ENCODE measurements at regions not wholly inside any gene's neighbourhood (a gene's known extent, or its start where the extent isn't known, plus 50 kb on each side); places are given as distances from the start of the nearest gene placed in this dataset.
A peak's percentile ranks its signal among the peaks of the same experiment; 100 is the strongest.

GRCh38 chr20:48238781-48239180 lies 453.5 kb upstream of the SULF2 start:
- DNase-seq (ENCODE audit: insufficient read length, low spot score) (no peak), FAIRE-seq (no peak)
- TF ChIP-seq CTCF (IDR thresholded peaks at IDR 0.05; ENCODE audit: insufficient read depth, missing control alignments): no peak

GRCh38 chr20:48238326-48238725 lies 453.0 kb upstream of the SULF2 start:
- FAIRE-seq (no peak), DNase-seq (ENCODE audit: insufficient read length, low spot score) (no peak)
- no peak for TF ChIP-seq CTCF (IDR thresholded peaks at IDR 0.05; ENCODE audit: insufficient read depth, missing control alignments)

- FAIRE-seq (no peak), DNase-seq (ENCODE audit: insufficient read length, low spot score) (no peak)
- no peak for TF ChIP-seq CTCF (IDR thresholded peaks at IDR 0.05; ENCODE audit: insufficient read depth, missing control alignments)
Measured at GRCh38 chr20:48236000-48236970, 451.0 kb upstream of the SULF2 start.

- DNase-seq (ENCODE audit: insufficient read length, low spot score) (no peak), FAIRE-seq (peak; percentile 82)
- TF ChIP-seq CTCF (IDR thresholded peaks at IDR 0.05; ENCODE audit: insufficient read depth, missing control alignments): no peak
Measured at GRCh38 chr20:48234951-48235350, 449.7 kb upstream of the SULF2 start.

- TF ChIP-seq CTCF (IDR thresholded peaks at IDR 0.05; ENCODE audit: insufficient read depth, missing control alignments): no peak
- no peak for DNase-seq (ENCODE audit: insufficient read length, low spot score)
- no peak for FAIRE-seq
Measured at GRCh38 chr20:48231253-48231930, 446.1 kb upstream of the SULF2 start.

GRCh38 chr20:48230216-48230615 lies 444.9 kb upstream of the SULF2 start:
- DNase-seq (ENCODE audit: insufficient read length, low spot score) (no peak), FAIRE-seq (no peak)
- no peak for TF ChIP-seq CTCF (IDR thresholded peaks at IDR 0.05; ENCODE audit: insufficient read depth, missing control alignments)

- no peak for FAIRE-seq
- TF ChIP-seq CTCF (IDR thresholded peaks at IDR 0.05; ENCODE audit: insufficient read depth, missing control alignments): no peak
- no peak for DNase-seq (ENCODE audit: insufficient read length, low spot score)
Measured at GRCh38 chr20:48227381-48227780, 442.1 kb upstream of the SULF2 start.
